ENCODE measurements at regions not wholly inside any gene's neighbourhood (a gene's known extent, or its start where the extent isn't known, plus 50 kb on each side); places are given as distances from the start of the nearest gene placed in this dataset.

GRCh38 chr7:136079066-136079465 lies 101.9 kb upstream of the MTPN start:
- POLR2A ChIA-PET (ENCODE audit: low non-redundant PET) = no interaction called here

GRCh38 chr7:136078630-136079029 lies 101.5 kb upstream of the MTPN start:
- ChIA-PET CTCF (interaction anchor here (0.6 kb wide), 1 partner anchor 121 kb away, joined by 8 read pairs; no protein-coding TSS in a partner anchor), POLR2A (ENCODE audit: low non-redundant PET) (no interaction called here)
- no peak for DNase-seq (ENCODE audit: low spot score)
- TF ChIP-seq CTCF (conservative IDR thresholded peaks at IDR 0.05; ENCODE audit: low read depth) = no peak
- H3K27ac ChIP-seq = no peak overlapping the region

More at GRCh38 chr7:136079066-136079465, 101.9 kb upstream of the MTPN start:
- no peak for TF ChIP-seq CTCF (conservative IDR thresholded peaks at IDR 0.05; ENCODE audit: low read depth)
- DNase-seq (ENCODE audit: low spot score) = no peak
- no peak overlapping the region for H3K27ac ChIP-seq
- CTCF ChIA-PET = interaction anchor here (0.6 kb wide), 1 partner anchor 121 kb away, joined by 8 read pairs; no protein-coding TSS in a partner anchor

- no peak for TF ChIP-seq CTCF (conservative IDR thresholded peaks at IDR 0.05; ENCODE audit: low read depth)
- CTCF ChIA-PET = no interaction called here
- POLR2A ChIA-PET (ENCODE audit: low non-redundant PET) = no interaction called here
- no peak for DNase-seq (ENCODE audit: low spot score)
- no peak overlapping the region for H3K27ac ChIP-seq
These were observed 99.8 kb upstream of the MTPN start for GRCh38 chr7:136076954-136077353.

GRCh38 chr7:136074843-136075242 lies 97.7 kb upstream of the MTPN start:
- DNase-seq (ENCODE audit: low spot score) = no peak
- TF ChIP-seq CTCF (conservative IDR thresholded peaks at IDR 0.05; ENCODE audit: low read depth) = no peak
- no peak overlapping the region for H3K27ac ChIP-seq
- ChIA-PET POLR2A (ENCODE audit: low non-redundant PET) (no interaction called here), CTCF (no interaction called here)

GRCh38 chr7:136072447-136072846 lies 95.3 kb upstream of the MTPN start:
- no peak overlapping the region for H3K27ac ChIP-seq
- POLR2A ChIA-PET (ENCODE audit: low non-redundant PET) = no interaction called here
- DNase-seq (ENCODE audit: low spot score) = no peak
- CTCF ChIA-PET = no interaction called here
- no peak for TF ChIP-seq CTCF (conservative IDR thresholded peaks at IDR 0.05; ENCODE audit: low read depth)

- POLR2A ChIA-PET (ENCODE audit: low non-redundant PET) = no interaction called here
- CTCF ChIA-PET = no interaction called here
- no peak for TF ChIP-seq CTCF (conservative IDR thresholded peaks at IDR 0.05; ENCODE audit: low read depth)
- no peak overlapping the region for H3K27ac ChIP-seq
- no peak for DNase-seq (ENCODE audit: low spot score)
These were observed 93.8 kb upstream of the MTPN start for GRCh38 chr7:136070736-136071505.

Measured in RWPE1 (cell line).